Ovary (tissue), 7 donors: ENCODE measurements at regions not wholly inside any gene's neighbourhood (a gene's known extent, or its start where the extent isn't known, plus 50 kb on each side); places are given as distances from the start of the nearest gene placed in this dataset.

Source experiments
- DNase-seq, 5 donors: peaks; one replicate each; pipeline ENCODE4 v3.0.0-alpha.2; 2019 to 2020
- H3K27ac ChIP-seq, 2 donors: fragments of 200-600 bp; one replicate each; pipeline versions ENCODE4 v1.5.1 to v1.8.0; 2019 to 2022
- H3K27me3 ChIP-seq: fragments of 200-600 bp; one replicate; pipeline ENCODE4 v1.8.0; 2022
- H3K36me3 ChIP-seq: fragments of 200-600 bp; sonication (generic); one replicate; pipeline ENCODE4 v1.5.1; 2019
- H3K4me1 ChIP-seq: one replicate; pipeline ENCODE4 v1.8.1; 2013; ENCODE audit warnings: mild to moderate bottlenecking, moderate library complexity; ENCODE audit not compliant: insufficient read depth
- H3K4me3 ChIP-seq: fragments of 200-600 bp; sonication (generic); one replicate; pipeline ENCODE4 v1.5.1; 2017
- H3K9me3 ChIP-seq, 2 donors: fragments of 200-600 bp in 1 of 2; sonication (generic) in 1 of 2; one replicate each; pipeline versions ENCODE4 v1.5.1 to v1.8.1; 2013 to 2019; ENCODE audit warnings: mild to moderate bottlenecking in 1 of 2, moderate library complexity in 1 of 2
- EP300 ChIP-seq: sonication (generic); formaldehyde crosslinking; IDR thresholded peaks from one replicate; pipeline ENCODE4 v1.6.1; 2017; ENCODE audit warnings: antibody characterized with exemption
- POLR2A ChIP-seq: fragments of 450-650 bp; IDR thresholded peaks from one replicate; pipeline ENCODE4 v1.6.1; 2017; ENCODE audit warnings: antibody characterized with exemption, mild to moderate bottlenecking, moderate library complexity
- WGBS, 3 donors: extraction: QIAGEN DNeasy Blood & Tissue Kit in 1 of 3; methylation state at CpG; one replicate each; pipeline versions ENCODE4 v1.1.5 to v1.1.7; 2013 to 2017; 5-methylcytosine and 5-hydroxymethylcytosine counted together
- intact Hi-C, 4 donors: fragments of 100-400 bp; cut with DNase I; formaldehyde crosslinking; loops; one replicate each; pipeline versions ENCODE4 v1.11.0 to v1.15.1; 2022 to 2023
- TF ChIP-seq, protein P1 (sequence below), 3 donors: fragments of 450-650 bp in 2 of 3; fragments of 200-600 bp in 1 of 3; IDR thresholded peaks; one replicate each; pipeline versions ENCODE4 v1.5.1 to v1.8.0; 2016 to 2022; ENCODE audit warnings: antibody characterized with exemption in 3 of 3, mild to moderate bottlenecking in 1 of 3
- donor health status: DM: no; HTN: no; CAD: no; lungs with moderate emphysema.
- donor health status: DM: no; HTN: no; CAD: no.
- donor health status: Bipolar disorder and iron deficiency.
- donor health status: DM: no; HTN: no; CAD: no.
- donor health status: DM: yes; HTN: yes; CAD: no.

GRCh38 chr1:67584938-67585337, 100.1 kb upstream of the GADD45A start:
- intact Hi-C loops: no loop called here
- Histone ChIP-seq H3K27ac (peak overlapping the region in 1 of 2 donors; percentile 15), H3K4me3 (no peak overlapping the region), H3K27me3 (no peaks in the 10 kb centered on the region), H3K9me3 (no peaks in the 10 kb centered on the region), H3K4me1 (peaks cover 35% of the 10 kb centered on the region), H3K36me3 (no peaks in the 10 kb centered on the region)
- no peak for DNase-seq
- TF ChIP-seq POLR2A (no peak), EP300 (no peak)
- TF ChIP-seq, protein P1, sequence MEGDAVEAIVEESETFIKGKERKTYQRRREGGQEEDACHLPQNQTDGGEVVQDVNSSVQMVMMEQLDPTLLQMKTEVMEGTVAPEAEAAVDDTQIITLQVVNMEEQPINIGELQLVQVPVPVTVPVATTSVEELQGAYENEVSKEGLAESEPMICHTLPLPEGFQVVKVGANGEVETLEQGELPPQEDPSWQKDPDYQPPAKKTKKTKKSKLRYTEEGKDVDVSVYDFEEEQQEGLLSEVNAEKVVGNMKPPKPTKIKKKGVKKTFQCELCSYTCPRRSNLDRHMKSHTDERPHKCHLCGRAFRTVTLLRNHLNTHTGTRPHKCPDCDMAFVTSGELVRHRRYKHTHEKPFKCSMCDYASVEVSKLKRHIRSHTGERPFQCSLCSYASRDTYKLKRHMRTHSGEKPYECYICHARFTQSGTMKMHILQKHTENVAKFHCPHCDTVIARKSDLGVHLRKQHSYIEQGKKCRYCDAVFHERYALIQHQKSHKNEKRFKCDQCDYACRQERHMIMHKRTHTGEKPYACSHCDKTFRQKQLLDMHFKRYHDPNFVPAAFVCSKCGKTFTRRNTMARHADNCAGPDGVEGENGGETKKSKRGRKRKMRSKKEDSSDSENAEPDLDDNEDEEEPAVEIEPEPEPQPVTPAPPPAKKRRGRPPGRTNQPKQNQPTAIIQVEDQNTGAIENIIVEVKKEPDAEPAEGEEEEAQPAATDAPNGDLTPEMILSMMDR (IDR thresholded peaks at IDR 0.05): no peak
- 79 to 95% (median 85%) methylated on average over 6 of the region's 6 CpGs for WGBS, 3 donors

GRCh38 chr1:67586596-67586995, 98.4 kb upstream of the GADD45A start:
- peaks cover 44% of the 10 kb centered on the region for H3K4me1 ChIP-seq
- TF ChIP-seq POLR2A (no peak), EP300 (no peak)
- TF ChIP-seq, protein P1 (IDR thresholded peaks at IDR 0.05): no peak
- no peaks in the 10 kb centered on the region for H3K36me3 ChIP-seq
- H3K9me3 ChIP-seq: no peaks in the 10 kb centered on the region
- peak in 2 of 5 donors; percentile 34 for DNase-seq
- intact Hi-C loops: no loop called here
- WGBS, 3 donors: 9 to 12% (median 9%) methylated on average over 5 of the region's 5 CpGs
- no peak overlapping the region for H3K4me3 ChIP-seq
- no peaks in the 10 kb centered on the region for H3K27me3 ChIP-seq
- peak overlapping the region in 1 of 2 donors; percentile 63 for H3K27ac ChIP-seq

DNA sequence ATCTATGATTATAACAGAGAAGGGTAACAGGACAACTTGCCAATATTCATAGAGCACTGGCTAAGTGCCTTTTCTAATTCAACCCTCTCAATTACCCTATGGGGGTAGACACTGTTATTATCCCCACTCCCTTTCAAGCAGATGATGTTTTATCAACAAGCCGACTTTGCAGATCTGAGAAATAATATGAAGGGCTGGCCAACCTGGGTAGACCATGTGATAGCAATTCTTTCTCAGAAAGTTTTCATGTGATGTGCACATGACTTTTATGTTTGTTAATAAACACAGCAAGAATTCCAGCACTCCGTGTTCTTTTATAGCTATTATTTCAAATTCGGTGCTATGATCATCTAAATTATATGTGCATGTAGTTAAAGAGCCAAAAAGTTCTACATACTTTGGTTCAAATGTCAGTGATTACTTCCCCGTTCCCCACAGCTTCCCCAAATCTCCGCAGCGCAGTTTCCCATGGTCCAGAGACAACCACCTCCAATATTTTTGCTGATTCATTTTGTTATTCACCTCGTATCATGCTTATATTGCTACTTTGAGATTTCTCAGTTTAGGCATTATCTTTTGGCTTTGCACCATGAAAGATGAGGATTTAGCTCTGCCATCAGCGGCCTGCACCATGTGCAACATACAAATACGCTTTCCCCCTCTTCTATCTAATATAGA, 96.7 kb upstream of the GADD45A start:
- H3K4me1 ChIP-seq: peaks cover 37% of the 10 kb centered on the region
- no peak for DNase-seq
- WGBS, 3 donors: 14 to 21% (median 18%) methylated on average over 9 of the region's 9 CpGs
- no peak overlapping the region for H3K4me3 ChIP-seq
- TF ChIP-seq POLR2A: no peak
- TF ChIP-seq EP300: no peak
- H3K36me3 ChIP-seq: no peaks in the 10 kb centered on the region
- intact Hi-C loops: no loop called here
- no peaks in the 10 kb centered on the region for H3K27me3 ChIP-seq
- no peaks in the 10 kb centered on the region for H3K9me3 ChIP-seq
- H3K27ac ChIP-seq: peak overlapping the region; percentile 26 to 63

- peaks cover 31% of the 10 kb centered on the region for H3K4me1 ChIP-seq
- H3K9me3 ChIP-seq: no peaks in the 10 kb centered on the region
- intact Hi-C loops: no loop called here
- DNase-seq: no peak
- H3K27me3 ChIP-seq: no peaks in the 10 kb centered on the region
- 87 to 94% (median 91%) methylated on average over 8 of the region's 8 CpGs for WGBS, 3 donors
- no peaks in the 10 kb centered on the region for H3K36me3 ChIP-seq
- no peak overlapping the region for H3K4me3 ChIP-seq
- peak overlapping the region in 1 of 2 donors; percentile 63 for H3K27ac ChIP-seq
- TF ChIP-seq, protein P1 (IDR thresholded peaks at IDR 0.05): no peak
- TF ChIP-seq POLR2A (no peak), EP300 (no peak)
Observed at GRCh38 chr1:67589519-67590233, 95.3 kb upstream of the GADD45A start.

DNA sequence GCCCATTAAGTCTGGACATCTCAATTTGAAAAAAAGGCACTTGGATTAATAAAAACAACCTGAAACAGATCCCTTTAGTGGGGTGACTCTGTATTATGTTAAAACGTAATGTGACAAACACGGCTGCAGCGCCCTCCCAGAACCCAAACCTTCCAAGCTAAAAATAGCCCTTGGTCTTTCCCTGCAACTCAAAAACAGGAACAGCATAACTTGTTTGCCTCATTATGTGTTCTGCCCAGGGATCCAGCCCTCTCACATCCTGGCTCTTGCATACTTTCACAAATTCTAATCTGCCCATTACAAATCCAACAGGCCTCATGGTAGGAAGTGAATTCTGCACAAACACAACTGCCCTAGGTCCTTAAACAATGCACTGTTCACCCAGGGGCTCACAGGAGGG, 94.7 kb upstream of the GADD45A start:
- H3K4me3 ChIP-seq: no peak overlapping the region
- 2 to 8% (median 5%) methylated on average over 3 of the region's 3 CpGs for WGBS, 3 donors
- peak overlapping the region in 1 of 2 donors; percentile 63 for H3K27ac ChIP-seq
- no peaks in the 10 kb centered on the region for H3K36me3 ChIP-seq
- H3K27me3 ChIP-seq: no peaks in the 10 kb centered on the region
- DNase-seq: peak in 3 of 5 donors; percentile 36 to 59 (median 56)
- H3K9me3 ChIP-seq: no peaks in the 10 kb centered on the region
- intact Hi-C loops: no loop called here
- TF ChIP-seq POLR2A (no peak), EP300 (no peak)
- TF ChIP-seq, protein P1 (IDR thresholded peaks at IDR 0.05): no peak
- peaks cover 30% of the 10 kb centered on the region for H3K4me1 ChIP-seq
